IPS-15b (cell line): ENCODE measurements at regions not wholly inside any gene's neighbourhood (a gene's known extent, or its start where the extent isn't known, plus 50 kb on each side); places are given as distances from the start of the nearest gene placed in this dataset.

Source experiments
- H3K27me3 ChIP-seq: one replicate; pipeline ENCODE4 v1.6.1; 2013; ENCODE audit warnings: low read length; ENCODE audit not compliant: control insufficient read depth, insufficient read depth
- H3K36me3 ChIP-seq: one replicate; pipeline ENCODE4 v1.6.1; 2013; ENCODE audit warnings: low read length; ENCODE audit not compliant: control insufficient read depth, insufficient read depth
- H3K4me1 ChIP-seq: one replicate; pipeline ENCODE4 v1.6.1; 2013; ENCODE audit warnings: mild to moderate bottlenecking, low read length; ENCODE audit not compliant: control insufficient read depth, insufficient read depth
- H3K4me3 ChIP-seq: one replicate; pipeline ENCODE4 v1.5.1; 2013; ENCODE audit warnings: low read depth, low read length
- H3K9ac ChIP-seq: one replicate; pipeline ENCODE4 v1.6.1; 2013; ENCODE audit warnings: low read depth, mild to moderate bottlenecking, low read length
- H3K9me3 ChIP-seq: one replicate; pipeline ENCODE4 v1.6.1; 2013; ENCODE audit warnings: mild to moderate bottlenecking, low read length; ENCODE audit not compliant: control insufficient read depth, insufficient read depth

GRCh38 chr7:9240001-9240400 is 806.6 kb downstream of the NXPH1 start:
- Histone ChIP-seq H3K9me3 (no peaks in the 10 kb centered on the region), H3K36me3 (no peaks in the 10 kb centered on the region), H3K4me3 (no peak overlapping the region), H3K27me3 (no peaks in the 10 kb centered on the region), H3K9ac (no peak overlapping the region), H3K4me1 (no peaks in the 10 kb centered on the region)

DNA sequence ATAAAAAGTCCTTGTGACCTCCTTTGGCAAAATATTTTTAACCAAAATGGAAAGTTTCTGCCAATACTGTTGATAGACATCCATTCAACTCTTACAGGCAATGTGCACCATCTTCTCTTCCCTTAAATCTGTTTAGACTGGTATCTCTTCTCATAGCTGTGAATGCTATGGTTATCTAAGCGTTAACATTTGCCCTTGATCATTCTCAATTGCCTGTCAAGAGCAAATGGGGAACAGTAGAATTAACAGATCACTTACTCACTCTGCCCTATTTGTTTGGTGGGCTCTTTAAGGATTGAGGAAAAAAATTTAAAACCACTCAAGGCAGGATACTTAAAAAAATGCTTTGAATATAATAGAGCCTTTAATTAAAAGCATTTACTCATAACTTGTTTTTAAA is 808.4 kb downstream of the NXPH1 start:
- Histone ChIP-seq H3K9me3 (no peaks in the 10 kb centered on the region), H3K27me3 (no peaks in the 10 kb centered on the region), H3K9ac (no peak overlapping the region), H3K4me3 (no peak overlapping the region), H3K4me1 (no peaks in the 10 kb centered on the region), H3K36me3 (no peaks in the 10 kb centered on the region)

DNA sequence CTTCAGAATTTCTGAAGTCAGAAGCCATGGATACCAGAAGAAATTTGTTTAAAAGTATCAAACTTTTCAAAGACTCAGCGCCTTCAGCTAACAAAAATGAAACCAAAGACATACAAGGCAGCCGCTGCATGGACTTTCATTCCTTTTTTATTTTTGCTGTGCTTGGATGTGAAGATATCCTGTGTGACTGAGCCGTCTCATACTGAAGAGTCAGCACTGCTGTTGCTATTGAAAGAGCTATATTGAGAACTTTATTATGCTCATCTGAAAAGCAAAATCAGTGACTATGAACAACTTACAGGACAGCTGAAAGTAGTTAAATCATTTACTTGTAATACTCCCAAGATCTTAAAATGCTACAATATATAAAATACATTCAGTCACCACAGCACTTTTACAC is 809.2 kb downstream of the NXPH1 start:
- no peaks in the 10 kb centered on the region for H3K36me3 ChIP-seq
- H3K9ac ChIP-seq: no peak overlapping the region
- no peak overlapping the region for H3K4me3 ChIP-seq

GRCh38 chr7:9250876-9251275 is 817.5 kb downstream of the NXPH1 start:
- Histone ChIP-seq H3K4me3 (no peak overlapping the region), H3K27me3 (no peaks in the 10 kb centered on the region), H3K36me3 (no peaks in the 10 kb centered on the region), H3K9ac (no peak overlapping the region), H3K4me1 (no peaks in the 10 kb centered on the region), H3K9me3 (no peaks in the 10 kb centered on the region)

More for the DNA sequence above, 809.2 kb downstream of the NXPH1 start:
- Histone ChIP-seq H3K4me1 (no peaks in the 10 kb centered on the region), H3K9me3 (no peaks in the 10 kb centered on the region), H3K27me3 (no peaks in the 10 kb centered on the region)

GRCh38 chr7:9264395-9264794 is 831.0 kb downstream of the NXPH1 start:
- Histone ChIP-seq H3K9me3 (no peaks in the 10 kb centered on the region), H3K4me3 (no peak overlapping the region), H3K9ac (no peak overlapping the region), H3K36me3 (no peaks in the 10 kb centered on the region), H3K4me1 (no peaks in the 10 kb centered on the region), H3K27me3 (no peaks in the 10 kb centered on the region)

- no peaks in the 10 kb centered on the region for H3K36me3 ChIP-seq
- peaks cover 12% of the 10 kb centered on the region for H3K4me1 ChIP-seq
- no peak overlapping the region for H3K4me3 ChIP-seq
- no peaks in the 10 kb centered on the region for H3K9me3 ChIP-seq
- no peak overlapping the region for H3K9ac ChIP-seq
- no peaks in the 10 kb centered on the region for H3K27me3 ChIP-seq
These were observed 846.7 kb downstream of the NXPH1 start for GRCh38 chr7:9280088-9280487.

GRCh38 chr7:9283246-9283645 is 849.8 kb downstream of the NXPH1 start:
- Histone ChIP-seq H3K27me3 (no peaks in the 10 kb centered on the region), H3K4me1 (peaks cover 9% of the 10 kb centered on the region), H3K36me3 (no peaks in the 10 kb centered on the region), H3K4me3 (no peak overlapping the region), H3K9ac (no peak overlapping the region), H3K9me3 (no peaks in the 10 kb centered on the region)

- Histone ChIP-seq H3K4me1 (no peaks in the 10 kb centered on the region), H3K4me3 (no peak overlapping the region), H3K9ac (no peak overlapping the region), H3K9me3 (no peaks in the 10 kb centered on the region), H3K36me3 (no peaks in the 10 kb centered on the region), H3K27me3 (no peaks in the 10 kb centered on the region)
These were observed 869.0 kb downstream of the NXPH1 start for GRCh38 chr7:9302436-9302835.

- H3K27me3 ChIP-seq: no peaks in the 10 kb centered on the region
- no peak overlapping the region for H3K4me3 ChIP-seq
- H3K4me1 ChIP-seq: no peaks in the 10 kb centered on the region
- H3K9me3 ChIP-seq: no peaks in the 10 kb centered on the region
- no peaks in the 10 kb centered on the region for H3K36me3 ChIP-seq
- no peak overlapping the region for H3K9ac ChIP-seq
These were observed 873.7 kb downstream of the NXPH1 start for GRCh38 chr7:9307131-9307530.

DNA sequence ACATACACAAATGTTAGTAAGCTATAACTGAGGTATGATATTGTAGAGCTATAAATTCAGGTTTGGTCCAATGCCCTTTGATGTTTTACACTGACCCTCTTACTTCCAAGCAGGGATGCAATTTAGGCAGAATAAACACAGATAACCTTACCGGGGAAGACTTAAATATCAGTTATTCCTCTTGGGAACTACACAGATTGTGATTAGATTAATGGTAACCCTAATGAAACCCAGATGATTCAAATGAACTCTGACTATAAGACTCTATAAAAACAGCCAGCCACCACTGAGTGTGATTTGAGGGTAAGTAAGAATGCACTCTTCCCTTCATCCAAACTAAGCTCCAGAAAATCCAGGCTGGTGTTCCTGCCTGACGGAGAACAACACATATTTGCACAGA is 891.1 kb downstream of the NXPH1 start:
- Histone ChIP-seq H3K9me3 (no peaks in the 10 kb centered on the region), H3K36me3 (no peaks in the 10 kb centered on the region), H3K27me3 (no peaks in the 10 kb centered on the region), H3K4me1 (peaks cover 5% of the 10 kb centered on the region), H3K4me3 (no peak overlapping the region), H3K9ac (no peak overlapping the region)

DNA sequence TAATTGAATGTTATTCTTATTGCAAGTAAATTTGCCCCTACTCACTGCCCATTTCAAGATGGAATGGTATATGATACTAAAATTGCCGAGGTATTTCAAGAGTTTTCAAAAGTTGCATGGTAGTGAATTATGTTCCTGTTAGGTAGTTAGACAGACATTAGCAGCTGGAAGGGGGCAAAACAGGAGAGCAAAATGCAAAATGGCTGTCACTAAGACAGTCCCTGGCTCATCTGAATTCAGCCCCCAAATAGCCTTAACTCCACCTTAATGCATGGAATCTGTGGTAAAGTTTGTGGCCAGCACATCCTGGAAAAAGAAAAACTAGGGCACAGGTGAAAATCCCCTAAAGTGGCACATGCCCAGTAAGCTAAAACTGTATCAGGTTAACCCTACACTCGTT is 894.9 kb downstream of the NXPH1 start:
- no peak overlapping the region for H3K9ac ChIP-seq
- H3K36me3 ChIP-seq: no peaks in the 10 kb centered on the region
- no peaks in the 10 kb centered on the region for H3K4me1 ChIP-seq
- H3K4me3 ChIP-seq: no peak overlapping the region
- H3K27me3 ChIP-seq: no peaks in the 10 kb centered on the region
- no peaks in the 10 kb centered on the region for H3K9me3 ChIP-seq

DNA sequence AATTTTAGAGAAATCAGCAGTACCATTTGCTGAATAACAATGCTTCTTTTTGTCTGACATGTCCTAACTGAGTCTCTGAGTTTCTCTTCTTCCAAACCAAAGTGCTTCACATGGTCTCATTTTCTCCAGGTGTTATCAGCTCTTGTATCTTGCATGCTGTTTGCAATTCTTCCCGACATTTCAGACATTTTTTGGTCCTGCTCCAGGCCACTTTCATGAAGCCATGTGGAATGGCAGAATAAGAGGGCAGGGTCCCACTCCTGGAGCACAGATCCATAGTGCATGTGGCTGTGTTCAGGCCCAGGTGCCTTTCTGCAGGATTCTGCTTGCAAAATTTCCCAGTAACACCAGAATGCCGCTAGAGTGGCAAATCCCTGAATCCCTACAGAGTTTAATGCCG is 916.2 kb downstream of the NXPH1 start:
- H3K4me3 ChIP-seq: no peak overlapping the region
- H3K4me1 ChIP-seq: no peaks in the 10 kb centered on the region
- no peaks in the 10 kb centered on the region for H3K9me3 ChIP-seq
- H3K27me3 ChIP-seq: no peaks in the 10 kb centered on the region
- H3K9ac ChIP-seq: no peak overlapping the region
- H3K36me3 ChIP-seq: no peaks in the 10 kb centered on the region

DNA sequence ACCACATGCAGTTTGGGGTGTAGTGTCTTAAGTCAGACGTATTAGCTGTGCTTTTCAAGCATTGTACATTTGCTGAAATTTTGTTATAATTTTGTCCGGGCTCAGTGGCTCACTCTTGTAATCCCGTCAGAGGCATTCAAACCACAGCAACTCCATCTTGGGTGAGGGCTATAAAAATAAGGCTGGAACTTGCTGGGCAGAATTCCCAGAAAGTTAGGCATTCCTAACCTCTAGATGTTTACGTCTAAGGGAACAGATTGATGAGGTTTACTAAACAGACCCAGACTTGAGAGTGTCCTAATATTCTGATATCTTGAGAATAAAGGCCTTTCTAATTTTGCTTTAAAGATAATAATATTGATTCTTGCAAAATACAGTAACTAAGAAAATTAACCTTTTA is 957.8 kb downstream of the NXPH1 start:
- Histone ChIP-seq H3K36me3 (no peaks in the 10 kb centered on the region), H3K9ac (no peak overlapping the region), H3K9me3 (no peaks in the 10 kb centered on the region), H3K4me1 (no peaks in the 10 kb centered on the region), H3K27me3 (no peaks in the 10 kb centered on the region), H3K4me3 (no peak overlapping the region)
